ENCODE measurements at regions not wholly inside any gene's neighbourhood (a gene's known extent, or its start where the extent isn't known, plus 50 kb on each side); places are given as distances from the start of the nearest gene placed in this dataset.

- no peak for DNase-seq (ENCODE audit: low read depth)
- TF ChIP-seq CTCF (IDR thresholded peaks at IDR 0.05; ENCODE audit: control insufficient read depth, extremely low read depth, insufficient read depth): no peak
- no peak overlapping the region for H3K4me3 ChIP-seq (ENCODE audit: low read depth, low read length)
These were observed 479.7 kb downstream of the ACTRT1 start for GRCh38 chrX:127572471-127572870.

- no peak for DNase-seq (ENCODE audit: low read depth)
- no peak for TF ChIP-seq CTCF (IDR thresholded peaks at IDR 0.05; ENCODE audit: control insufficient read depth, extremely low read depth, insufficient read depth)
- no peak overlapping the region for H3K4me3 ChIP-seq (ENCODE audit: low read depth, low read length)
These were observed 480.4 kb downstream of the ACTRT1 start for GRCh38 chrX:127571834-127572233.

DNA sequence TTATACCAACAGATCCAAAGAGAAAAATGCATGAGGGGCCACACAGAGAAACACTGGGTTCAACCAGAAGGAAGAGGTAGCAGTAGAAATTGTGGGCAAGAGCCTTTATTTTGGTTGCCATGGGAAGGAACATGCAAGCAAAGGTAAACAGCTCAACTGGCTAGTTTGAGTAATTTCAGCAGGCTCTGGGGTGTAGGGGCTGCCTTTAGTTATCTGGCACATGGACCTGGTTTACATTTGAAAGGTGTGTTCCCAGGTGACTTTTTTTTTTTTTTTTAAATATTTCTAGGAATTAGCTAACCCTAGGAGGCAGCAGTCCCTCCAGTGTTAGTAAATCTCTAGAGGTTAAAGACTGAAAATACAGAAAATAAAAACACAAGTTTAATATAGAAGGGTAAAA lies 481.9 kb downstream of the ACTRT1 start:
- H3K4me3 ChIP-seq (ENCODE audit: low read depth, low read length): no peak overlapping the region
- no peak for TF ChIP-seq CTCF (IDR thresholded peaks at IDR 0.05; ENCODE audit: control insufficient read depth, extremely low read depth, insufficient read depth)
- no peak for DNase-seq (ENCODE audit: low read depth)

DNA sequence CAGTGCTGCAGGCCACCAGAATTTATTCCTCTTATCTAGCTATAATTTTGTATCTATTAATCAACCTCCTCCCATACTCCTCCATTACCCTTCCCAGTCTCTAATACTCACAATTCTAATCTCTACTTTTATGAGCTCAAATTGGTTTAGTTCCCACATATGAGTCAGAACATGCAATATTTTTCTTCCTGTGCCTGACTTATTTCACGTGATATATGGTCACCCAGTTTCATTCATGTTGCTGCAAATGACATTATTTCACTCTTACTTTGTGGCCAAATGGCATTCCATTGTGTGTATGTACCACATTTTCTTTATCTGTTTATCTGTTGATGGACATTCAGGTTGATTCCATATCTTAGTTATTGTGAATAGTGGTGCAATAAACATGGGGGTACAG lies 483.5 kb downstream of the ACTRT1 start:
- H3K4me3 ChIP-seq (ENCODE audit: low read depth, low read length): no peak overlapping the region
- DNase-seq (ENCODE audit: low read depth): no peak
- no peak for TF ChIP-seq CTCF (IDR thresholded peaks at IDR 0.05; ENCODE audit: control insufficient read depth, extremely low read depth, insufficient read depth)

- no peak overlapping the region for H3K4me3 ChIP-seq (ENCODE audit: low read depth, low read length)
- no peak for DNase-seq (ENCODE audit: low read depth)
- TF ChIP-seq CTCF (IDR thresholded peaks at IDR 0.05; ENCODE audit: control insufficient read depth, extremely low read depth, insufficient read depth): no peak
These were observed 493.4 kb downstream of the ACTRT1 start for GRCh38 chrX:127558811-127559210.

GRCh38 chrX:127552571-127552970 lies 499.6 kb downstream of the ACTRT1 start:
- no peak overlapping the region for H3K4me3 ChIP-seq (ENCODE audit: low read depth, low read length)
- DNase-seq (ENCODE audit: low read depth): no peak
- TF ChIP-seq CTCF (IDR thresholded peaks at IDR 0.05; ENCODE audit: control insufficient read depth, extremely low read depth, insufficient read depth): no peak

DNA sequence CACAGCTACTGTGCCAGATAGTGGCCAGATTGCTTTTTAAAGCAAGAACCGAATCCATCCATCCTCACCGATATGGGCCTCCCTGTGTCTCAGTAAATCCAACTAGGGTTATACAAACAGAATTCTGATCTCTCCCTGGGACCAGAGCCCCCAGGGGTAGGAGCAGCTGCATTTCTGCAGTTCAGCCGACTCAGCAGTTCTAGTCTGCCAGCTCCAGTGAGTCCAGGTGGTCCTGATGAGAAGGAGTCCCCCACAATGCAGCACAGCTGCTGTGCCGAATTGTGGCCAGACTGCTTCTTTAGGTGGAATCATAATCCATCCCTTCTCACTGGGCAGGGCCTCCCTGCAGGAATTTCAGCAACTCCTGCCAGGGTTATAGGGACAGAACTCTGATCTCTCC lies 532.9 kb downstream of the ACTRT1 start:
- DNase-seq (ENCODE audit: low read depth): no peak
- TF ChIP-seq CTCF (IDR thresholded peaks at IDR 0.05; ENCODE audit: control insufficient read depth, extremely low read depth, insufficient read depth): no peak
- H3K4me3 ChIP-seq (ENCODE audit: low read depth, low read length): no peak overlapping the region

Data from LNCaP clone FGC (cell line).